Endothelial cell (in vitro differentiated cells): ENCODE measurements at regions not wholly inside any gene's neighbourhood (a gene's known extent, or its start where the extent isn't known, plus 50 kb on each side); places are given as distances from the start of the nearest gene placed in this dataset.

Source experiments
- DNase-seq: peaks from one replicate; pipeline ENCODE4 v3.0.0; 2021; ENCODE audit warnings: low spot score
- H3K27ac Mint-ChIP-seq: one replicate; pipeline ENCODE4 v1.8.0; 2021; ENCODE audit warnings: mixed read lengths, inconsistent platforms; ENCODE audit not compliant: unreplicated experiment
- H3K27me3 Mint-ChIP-seq: one replicate; pipeline ENCODE4 v1.8.0; 2021; ENCODE audit warnings: mild to moderate bottlenecking, moderate library complexity, mixed read lengths, inconsistent platforms; ENCODE audit not compliant: unreplicated experiment
- H3K36me3 Mint-ChIP-seq: one replicate; pipeline ENCODE4 v1.8.0; 2021; ENCODE audit warnings: mild to moderate bottlenecking, low read depth, mixed read lengths, inconsistent platforms; ENCODE audit not compliant: unreplicated experiment
- H3K4me1 Mint-ChIP-seq: one replicate; pipeline ENCODE4 v1.8.0; 2021; ENCODE audit warnings: mild to moderate bottlenecking, mixed read lengths, inconsistent platforms; ENCODE audit not compliant: unreplicated experiment
- H3K4me3 Mint-ChIP-seq: one replicate; pipeline ENCODE4 v1.8.0; 2021; ENCODE audit warnings: mild to moderate bottlenecking, mixed read lengths, inconsistent platforms; ENCODE audit not compliant: unreplicated experiment
- H3K9me3 Mint-ChIP-seq: one replicate; pipeline ENCODE4 v1.8.0; 2021; ENCODE audit warnings: mixed read lengths, inconsistent platforms; ENCODE audit not compliant: unreplicated experiment
- CTCF ChIP-seq: fragments of 200-600 bp; sonication (generic); IDR thresholded peaks from one replicate; pipeline ENCODE4 v1.5.0; 2021; ENCODE audit warnings: antibody characterized with exemption; ENCODE audit not compliant: unreplicated experiment

GRCh38 chr9:91099436-91099835 lies 262.3 kb downstream of the AUH start:
- peaks cover 7% of the 10 kb centered on the region for H3K9me3 Mint-ChIP-seq
- no peak for TF ChIP-seq CTCF
- DNase-seq, result no peak
- H3K27ac Mint-ChIP-seq, result no peak overlapping the region
- peaks cover 5% of the 10 kb centered on the region for H3K27me3 Mint-ChIP-seq
- no peak overlapping the region for H3K4me3 Mint-ChIP-seq
- peaks cover 4% of the 10 kb centered on the region for H3K4me1 Mint-ChIP-seq
- H3K36me3 Mint-ChIP-seq, result no peaks in the 10 kb centered on the region

GRCh38 chr9:91100878-91101450 lies 260.8 kb downstream of the AUH start:
- Mint-ChIP-seq H3K36me3 (no peaks in the 10 kb centered on the region), H3K4me1 (peaks cover 4% of the 10 kb centered on the region), H3K9me3 (peaks cover 7% of the 10 kb centered on the region), H3K4me3 (no peak overlapping the region), H3K27me3 (peaks cover 5% of the 10 kb centered on the region), H3K27ac (no peak overlapping the region)
- no peak for DNase-seq
- TF ChIP-seq CTCF, result no peak

- H3K27ac Mint-ChIP-seq, result no peak overlapping the region
These were observed 260.0 kb downstream of the AUH start for GRCh38 chr9:91101611-91102168.

GRCh38 chr9:91102269-91102668 lies 259.4 kb downstream of the AUH start:
- no peaks in the 10 kb centered on the region for H3K36me3 Mint-ChIP-seq
- peaks cover 2% of the 10 kb centered on the region for H3K27me3 Mint-ChIP-seq
- no peak overlapping the region for H3K27ac Mint-ChIP-seq
- peaks cover 4% of the 10 kb centered on the region for H3K4me1 Mint-ChIP-seq
- H3K4me3 Mint-ChIP-seq, result no peak overlapping the region
- TF ChIP-seq CTCF, result no peak
- no peak for DNase-seq
- H3K9me3 Mint-ChIP-seq, result no peaks in the 10 kb centered on the region

More at GRCh38 chr9:91101611-91102168, 260.0 kb downstream of the AUH start:
- no peak for DNase-seq
- Mint-ChIP-seq H3K4me1 (peaks cover 4% of the 10 kb centered on the region), H3K36me3 (no peaks in the 10 kb centered on the region), H3K27me3 (peaks cover 5% of the 10 kb centered on the region), H3K9me3 (peaks cover 4% of the 10 kb centered on the region), H3K4me3 (peak overlapping the region; percentile 34)
- TF ChIP-seq CTCF, result no peak

GRCh38 chr9:91103931-91104330 lies 257.8 kb downstream of the AUH start:
- no peaks in the 10 kb centered on the region for H3K36me3 Mint-ChIP-seq
- H3K27ac Mint-ChIP-seq, result no peak overlapping the region
- H3K4me3 Mint-ChIP-seq, result no peak overlapping the region
- no peak for DNase-seq
- peaks cover 2% of the 10 kb centered on the region for H3K27me3 Mint-ChIP-seq
- no peak for TF ChIP-seq CTCF
- H3K9me3 Mint-ChIP-seq, result no peaks in the 10 kb centered on the region
- H3K4me1 Mint-ChIP-seq, result peaks cover 4% of the 10 kb centered on the region
